Mesenchymal stem cell (in vitro differentiated cells and primary cell): ENCODE measurements at regions not wholly inside any gene's neighbourhood (a gene's known extent, or its start where the extent isn't known, plus 50 kb on each side); places are given as distances from the start of the nearest gene placed in this dataset.

Experiments
- DNase-seq: peaks from one replicate; pipeline ENCODE4 v3.0.0-alpha.2; 2013
- H2AFZ ChIP-seq: one replicate; pipeline ENCODE4 v1.6.1; 2013; ENCODE audit warnings: low read depth, mild to moderate bottlenecking, control low read depth, inconsistent platforms, low read length, moderate library complexity
- H2AK5ac ChIP-seq: 2 replicates; pipeline ENCODE4 v1.6.1; 2013; ENCODE audit warnings: low read length, moderate library complexity, mild to moderate bottlenecking, inconsistent platforms; ENCODE audit not compliant: severe bottlenecking
- H2BK120ac ChIP-seq: one replicate; pipeline ENCODE4 v1.6.1; 2013; ENCODE audit warnings: low read depth, mild to moderate bottlenecking, inconsistent platforms, low read length, moderate library complexity
- H2BK12ac ChIP-seq, 2 experiments: one replicate each; pipeline ENCODE4 v1.6.1; 2013; ENCODE audit warnings: inconsistent platforms in 2 of 2, low read length in 2 of 2, mild to moderate bottlenecking in 2 of 2, moderate library complexity in 2 of 2, control low read depth in 1 of 2
- H2BK15ac ChIP-seq: one replicate; pipeline ENCODE4 v1.6.1; 2013; ENCODE audit warnings: mild to moderate bottlenecking, low read depth, inconsistent platforms; ENCODE audit not compliant: poor library complexity, severe bottlenecking
- H2BK5ac ChIP-seq: 2 replicates; pipeline ENCODE4 v1.6.1; 2013; ENCODE audit warnings: low read depth, mild to moderate bottlenecking, low read length, control low read depth, inconsistent platforms; ENCODE audit not compliant: poor library complexity, severe bottlenecking
- H3K14ac ChIP-seq, 2 experiments: one replicate each; pipeline ENCODE4 v1.6.1; 2013; ENCODE audit warnings: inconsistent platforms in 2 of 2, low read length in 2 of 2, control low read depth in 1 of 2, mild to moderate bottlenecking in 1 of 2, moderate library complexity in 1 of 2
- H3K18ac ChIP-seq, 2 experiments: one replicate each; pipeline ENCODE4 v1.6.1; 2013; ENCODE audit warnings: inconsistent platforms in 2 of 2, low read length in 2 of 2, control low read depth in 1 of 2, low read depth in 1 of 2, mild to moderate bottlenecking in 1 of 2
- H3K23ac ChIP-seq, 2 experiments: one replicate each; pipeline ENCODE4 v1.6.1; 2013; ENCODE audit warnings: inconsistent platforms in 2 of 2, low read length in 2 of 2, mild to moderate bottlenecking in 2 of 2, moderate library complexity in 2 of 2, control low read depth in 1 of 2
- H3K27ac ChIP-seq: 2 replicates; pipeline ENCODE4 v1.5.1; 2013; ENCODE audit warnings: mild to moderate bottlenecking, moderate library complexity, low read length, control low read depth, inconsistent platforms; ENCODE audit not compliant: poor library complexity, severe bottlenecking
- H3K27me3 ChIP-seq, 2 experiments: 2 replicates each; pipeline versions ENCODE4 v1.6.1 to v1.7.0; 2013; ENCODE audit warnings: low read length in 2 of 2, mild to moderate bottlenecking in 2 of 2, moderate library complexity in 2 of 2, control low read depth in 1 of 2, inconsistent platforms in 1 of 2; ENCODE audit not compliant: control insufficient read depth in 1 of 2, insufficient read depth in 1 of 2
- H3K36me3 ChIP-seq, 2 experiments: 2 replicates each; pipeline versions ENCODE4 v1.6.1 to v1.7.0; 2013; ENCODE audit warnings: low read length in 2 of 2, control low read depth in 1 of 2, inconsistent platforms in 1 of 2, low read depth in 1 of 2, mild to moderate bottlenecking in 1 of 2; ENCODE audit not compliant: insufficient read depth in 2 of 2, control insufficient read depth in 1 of 2
- H3K4ac ChIP-seq, 2 experiments: one replicate each; pipeline ENCODE4 v1.6.1; 2013; ENCODE audit warnings: inconsistent platforms in 2 of 2, low read length in 2 of 2, mild to moderate bottlenecking in 2 of 2, moderate library complexity in 2 of 2, control low read depth in 1 of 2, low read depth in 1 of 2
- H3K4me1 ChIP-seq: 2 replicates; pipeline ENCODE4 v1.6.1; 2013; ENCODE audit warnings: low read depth, low read length, control low read depth; ENCODE audit not compliant: control insufficient read depth, insufficient read depth
- H3K4me2 ChIP-seq: 2 replicates; pipeline ENCODE4 v1.6.1; 2013; ENCODE audit warnings: low read length, mild to moderate bottlenecking, inconsistent platforms; ENCODE audit not compliant: poor library complexity, severe bottlenecking
- H3K4me3 ChIP-seq, 2 experiments: 2 replicates each; pipeline versions ENCODE4 v1.5.1 to v1.7.0; 2013; ENCODE audit warnings: low read length in 2 of 2, mild to moderate bottlenecking in 2 of 2, control low read depth in 1 of 2, low read depth in 1 of 2; ENCODE audit not compliant: insufficient read depth in 1 of 2
- H3K79me1 ChIP-seq: replicated peaks from 2 replicates; pipeline ENCODE4 v1.6.1; 2013; ENCODE audit warnings: mild to moderate bottlenecking, control low read depth, low read length, inconsistent platforms; ENCODE audit not compliant: poor library complexity, severe bottlenecking
- H3K9ac ChIP-seq: 2 replicates; pipeline ENCODE4 v1.7.0; 2013; ENCODE audit warnings: mild to moderate bottlenecking, low read length, moderate library complexity
- H3K9me3 ChIP-seq: 2 replicates; pipeline ENCODE4 v1.7.0; 2013; ENCODE audit warnings: mild to moderate bottlenecking, low read length; ENCODE audit not compliant: control insufficient read depth
- H4K8ac ChIP-seq: one replicate; pipeline ENCODE4 v1.6.1; 2013; ENCODE audit warnings: inconsistent platforms, mild to moderate bottlenecking, low read length, moderate library complexity
- H4K91ac ChIP-seq: one replicate; pipeline ENCODE4 v1.6.1; 2013; ENCODE audit warnings: mild to moderate bottlenecking, low read length, inconsistent platforms
- WGBS: methylation state at CpG from one replicate; pipeline ENCODE4 v1.1.7; 2013; ENCODE audit warnings: mixed read lengths; 5-methylcytosine and 5-hydroxymethylcytosine counted together

GRCh38 chr4:10198365-10198764 lies 81.8 kb upstream of the WDR1 start:
- no peak overlapping the region for H3K27ac ChIP-seq
- H3K36me3 ChIP-seq: no peaks in the 10 kb centered on the region
- H3K14ac ChIP-seq: no peak overlapping the region
- H3K4me1 ChIP-seq: no peaks in the 10 kb centered on the region
- H2BK15ac ChIP-seq: no peak overlapping the region
- H3K23ac ChIP-seq: no peak overlapping the region
- H2BK5ac ChIP-seq: no peak overlapping the region
- H3K18ac ChIP-seq: no peak overlapping the region
- no peak overlapping the region for H4K8ac ChIP-seq
- H3K9ac ChIP-seq: no peak overlapping the region
- H3K9me3 ChIP-seq: no peaks in the 10 kb centered on the region
- H3K27me3 ChIP-seq: no peaks in the 10 kb centered on the region
- no peak overlapping the region for H3K4me3 ChIP-seq
- H2BK12ac ChIP-seq: no peak overlapping the region
- WGBS: 86% methylated on average over 6 of the region's 6 CpGs
- H2BK120ac ChIP-seq: no peak overlapping the region
- no peak overlapping the region for H2AFZ ChIP-seq
- H3K4me2 ChIP-seq: no peak overlapping the region
- H3K4ac ChIP-seq: no peak overlapping the region
- no peaks in the 10 kb centered on the region for H3K79me1 ChIP-seq
- H4K91ac ChIP-seq: no peak overlapping the region
- no peak overlapping the region for H2AK5ac ChIP-seq
- DNase-seq: no peak

- no peak overlapping the region for H3K14ac ChIP-seq
- no peak overlapping the region for H3K4ac ChIP-seq
- 89% methylated on average over 7 of the region's 7 CpGs for WGBS
- DNase-seq: no peak
- H3K9me3 ChIP-seq: no peaks in the 10 kb centered on the region
- no peak overlapping the region for H2AFZ ChIP-seq
- no peak overlapping the region for H3K23ac ChIP-seq
- H3K4me3 ChIP-seq: no peak overlapping the region
- no peaks in the 10 kb centered on the region for H3K36me3 ChIP-seq
- H2BK12ac ChIP-seq: no peak overlapping the region
- no peak overlapping the region for H4K8ac ChIP-seq
- H2BK5ac ChIP-seq: no peak overlapping the region
- no peak overlapping the region for H3K27ac ChIP-seq
- H2AK5ac ChIP-seq: no peak overlapping the region
- H3K18ac ChIP-seq: no peak overlapping the region
- H3K27me3 ChIP-seq: peaks cover 0 to 2% of the 10 kb centered on the region in 2 experiments
- H2BK15ac ChIP-seq: no peak overlapping the region
- no peak overlapping the region for H3K4me2 ChIP-seq
- H3K79me1 ChIP-seq: no peaks in the 10 kb centered on the region
- H3K4me1 ChIP-seq: no peaks in the 10 kb centered on the region
- H4K91ac ChIP-seq: no peak overlapping the region
- H3K9ac ChIP-seq: no peak overlapping the region
- no peak overlapping the region for H2BK120ac ChIP-seq
Measured at GRCh38 chr4:10197952-10198351, 81.4 kb upstream of the WDR1 start.

- Histone ChIP-seq H2BK5ac (no peak overlapping the region), H3K23ac (no peak overlapping the region), H3K14ac (no peak overlapping the region), H2AK5ac (no peak overlapping the region), H3K4me3 (no peak overlapping the region), H3K9ac (no peak overlapping the region), H3K4me2 (no peak overlapping the region), H4K91ac (no peak overlapping the region), H3K79me1 (no peaks in the 10 kb centered on the region), H3K18ac (no peak overlapping the region), H3K9me3 (no peaks in the 10 kb centered on the region), H2BK12ac (no peak overlapping the region), H3K27me3 (peaks cover 0 to 4% of the 10 kb centered on the region in 2 experiments), H3K4ac (no peak overlapping the region), H3K36me3 (no peaks in the 10 kb centered on the region), H4K8ac (no peak overlapping the region), H2BK15ac (no peak overlapping the region), H2BK120ac (no peak overlapping the region), H2AFZ (no peak overlapping the region), H3K27ac (no peak overlapping the region), H3K4me1 (no peaks in the 10 kb centered on the region)
- no peak for DNase-seq
- WGBS: 40% methylated on average over 1 of the region's 1 CpG
Measured at GRCh38 chr4:10196191-10196590, 79.6 kb upstream of the WDR1 start.

GRCh38 chr4:10192331-10192730 lies 75.7 kb upstream of the WDR1 start:
- Histone ChIP-seq H3K4ac (no peak overlapping the region), H2AK5ac (no peak overlapping the region), H3K23ac (no peak overlapping the region), H3K4me2 (no peak overlapping the region), H3K4me3 (no peak overlapping the region), H2AFZ (no peak overlapping the region), H2BK5ac (no peak overlapping the region), H3K9me3 (no peaks in the 10 kb centered on the region), H3K14ac (no peak overlapping the region), H2BK12ac (no peak overlapping the region), H4K8ac (no peak overlapping the region), H2BK15ac (no peak overlapping the region), H3K4me1 (no peaks in the 10 kb centered on the region), H3K36me3 (no peaks in the 10 kb centered on the region), H3K79me1 (no peaks in the 10 kb centered on the region), H4K91ac (no peak overlapping the region), H3K27me3 (peaks cover 4 to 6% of the 10 kb centered on the region in 2 experiments), H3K9ac (no peak overlapping the region), H3K18ac (no peak overlapping the region), H3K27ac (no peak overlapping the region), H2BK120ac (no peak overlapping the region)
- WGBS: 8% methylated on average over 2 of the region's 3 CpGs
- DNase-seq: no peak
